HL-60 (cell line): ENCODE measurements at regions not wholly inside any gene's neighbourhood (a gene's known extent, or its start where the extent isn't known, plus 50 kb on each side); places are given as distances from the start of the nearest gene placed in this dataset.

Source experiments
- DNase-seq, 2 experiments: peaks; one replicate each; pipeline ENCODE4 v3.0.0-alpha.2; 2010 to 2020; ENCODE audit warnings: low read depth in 1 of 2, low spot score in 1 of 2
- H3K27ac ChIP-seq: fragments of 250-450 bp; sonication (Bioruptor Pico); replicated peaks from 2 replicates; pipeline ENCODE4 v1.5.1; 2020; ENCODE audit warnings: mild to moderate bottlenecking, moderate library complexity
- H3K27me3 ChIP-seq: fragments of 250-450 bp; sonication (Bioruptor Pico); 2 replicates; pipeline ENCODE4 v1.5.1; 2021; ENCODE audit warnings: mild to moderate bottlenecking, moderate library complexity; ENCODE audit not compliant: insufficient read depth, poor library complexity, severe bottlenecking
- H3K4me3 ChIP-seq: replicated peaks from 2 replicates; pipeline ENCODE4 v1.5.1; 2011; ENCODE audit warnings: mild to moderate bottlenecking, control low read depth, low read length; ENCODE audit not compliant: insufficient read depth
- GABPA ChIP-seq: IDR thresholded peaks from 2 replicates; pipeline ENCODE4 v1.6.1; 2012; ENCODE audit warnings: low read depth
- POLR2AphosphoS5 ChIP-seq: IDR thresholded peaks from 2 replicates; pipeline ENCODE4 v1.6.1; 2012; ENCODE audit warnings: low read depth
- SPI1 ChIP-seq: IDR thresholded peaks from 2 replicates; pipeline ENCODE4 v1.6.1; 2012; ENCODE audit warnings: low read depth, mild to moderate bottlenecking, borderline replicate concordance
- TF ChIP-seq, protein P1 (sequence below): IDR thresholded peaks from one replicate; pipeline ENCODE4 v1.5.1; 2011; ENCODE audit warnings: low read length, control low read depth, inconsistent platforms; ENCODE audit not compliant: insufficient read depth
- TF ChIP-seq, protein P2 (sequence below): IDR thresholded peaks from 2 replicates; pipeline ENCODE4 v1.6.1; 2012; ENCODE audit warnings: low read depth; ENCODE audit not compliant: insufficient replicate concordance

DNA sequence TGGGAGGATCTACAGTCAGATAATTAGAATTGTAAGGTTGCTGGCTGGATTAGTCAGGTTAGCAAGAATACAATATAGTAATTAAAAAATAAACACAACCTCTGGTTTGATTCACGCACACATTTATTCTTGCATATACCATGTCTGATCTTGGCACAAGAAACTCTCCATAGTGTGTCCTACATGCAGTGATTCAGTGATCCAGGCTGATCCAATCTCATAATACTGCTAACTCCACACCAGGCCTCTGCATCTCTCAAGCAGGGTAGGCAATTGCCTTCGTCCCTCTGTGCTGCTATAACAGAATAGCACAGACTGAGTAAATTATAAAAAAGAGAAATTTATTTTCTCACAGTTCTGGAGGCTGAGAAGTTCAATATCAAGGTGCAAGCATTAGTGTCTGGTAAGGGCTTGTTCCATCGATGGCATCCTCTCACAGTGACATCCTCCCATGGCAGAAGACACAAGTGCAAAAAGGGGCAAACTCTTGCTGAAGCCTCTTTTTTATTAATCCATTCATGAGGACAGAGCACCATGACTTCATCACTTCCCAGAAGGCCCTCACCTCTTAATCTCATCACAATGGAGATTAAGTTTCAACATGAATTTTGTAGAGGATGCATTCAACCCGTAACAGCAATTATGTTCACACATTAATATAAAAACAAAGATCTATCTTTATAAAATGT, 741.0 kb upstream of the NCAM2 start:
- no peak overlapping the region for H3K4me3 ChIP-seq
- no peak for DNase-seq
- H3K27me3 ChIP-seq, result no peaks in the 10 kb centered on the region
- no peak for TF ChIP-seq SPI1
- TF ChIP-seq, protein P1, sequence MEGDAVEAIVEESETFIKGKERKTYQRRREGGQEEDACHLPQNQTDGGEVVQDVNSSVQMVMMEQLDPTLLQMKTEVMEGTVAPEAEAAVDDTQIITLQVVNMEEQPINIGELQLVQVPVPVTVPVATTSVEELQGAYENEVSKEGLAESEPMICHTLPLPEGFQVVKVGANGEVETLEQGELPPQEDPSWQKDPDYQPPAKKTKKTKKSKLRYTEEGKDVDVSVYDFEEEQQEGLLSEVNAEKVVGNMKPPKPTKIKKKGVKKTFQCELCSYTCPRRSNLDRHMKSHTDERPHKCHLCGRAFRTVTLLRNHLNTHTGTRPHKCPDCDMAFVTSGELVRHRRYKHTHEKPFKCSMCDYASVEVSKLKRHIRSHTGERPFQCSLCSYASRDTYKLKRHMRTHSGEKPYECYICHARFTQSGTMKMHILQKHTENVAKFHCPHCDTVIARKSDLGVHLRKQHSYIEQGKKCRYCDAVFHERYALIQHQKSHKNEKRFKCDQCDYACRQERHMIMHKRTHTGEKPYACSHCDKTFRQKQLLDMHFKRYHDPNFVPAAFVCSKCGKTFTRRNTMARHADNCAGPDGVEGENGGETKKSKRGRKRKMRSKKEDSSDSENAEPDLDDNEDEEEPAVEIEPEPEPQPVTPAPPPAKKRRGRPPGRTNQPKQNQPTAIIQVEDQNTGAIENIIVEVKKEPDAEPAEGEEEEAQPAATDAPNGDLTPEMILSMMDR, result no peak
- no peak for TF ChIP-seq GABPA
- TF ChIP-seq, protein P2, sequence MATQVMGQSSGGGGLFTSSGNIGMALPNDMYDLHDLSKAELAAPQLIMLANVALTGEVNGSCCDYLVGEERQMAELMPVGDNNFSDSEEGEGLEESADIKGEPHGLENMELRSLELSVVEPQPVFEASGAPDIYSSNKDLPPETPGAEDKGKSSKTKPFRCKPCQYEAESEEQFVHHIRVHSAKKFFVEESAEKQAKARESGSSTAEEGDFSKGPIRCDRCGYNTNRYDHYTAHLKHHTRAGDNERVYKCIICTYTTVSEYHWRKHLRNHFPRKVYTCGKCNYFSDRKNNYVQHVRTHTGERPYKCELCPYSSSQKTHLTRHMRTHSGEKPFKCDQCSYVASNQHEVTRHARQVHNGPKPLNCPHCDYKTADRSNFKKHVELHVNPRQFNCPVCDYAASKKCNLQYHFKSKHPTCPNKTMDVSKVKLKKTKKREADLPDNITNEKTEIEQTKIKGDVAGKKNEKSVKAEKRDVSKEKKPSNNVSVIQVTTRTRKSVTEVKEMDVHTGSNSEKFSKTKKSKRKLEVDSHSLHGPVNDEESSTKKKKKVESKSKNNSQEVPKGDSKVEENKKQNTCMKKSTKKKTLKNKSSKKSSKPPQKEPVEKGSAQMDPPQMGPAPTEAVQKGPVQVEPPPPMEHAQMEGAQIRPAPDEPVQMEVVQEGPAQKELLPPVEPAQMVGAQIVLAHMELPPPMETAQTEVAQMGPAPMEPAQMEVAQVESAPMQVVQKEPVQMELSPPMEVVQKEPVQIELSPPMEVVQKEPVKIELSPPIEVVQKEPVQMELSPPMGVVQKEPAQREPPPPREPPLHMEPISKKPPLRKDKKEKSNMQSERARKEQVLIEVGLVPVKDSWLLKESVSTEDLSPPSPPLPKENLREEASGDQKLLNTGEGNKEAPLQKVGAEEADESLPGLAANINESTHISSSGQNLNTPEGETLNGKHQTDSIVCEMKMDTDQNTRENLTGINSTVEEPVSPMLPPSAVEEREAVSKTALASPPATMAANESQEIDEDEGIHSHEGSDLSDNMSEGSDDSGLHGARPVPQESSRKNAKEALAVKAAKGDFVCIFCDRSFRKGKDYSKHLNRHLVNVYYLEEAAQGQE, result no peak
- no peak for TF ChIP-seq POLR2AphosphoS5
- H3K27ac ChIP-seq, result no peak overlapping the region

DNA sequence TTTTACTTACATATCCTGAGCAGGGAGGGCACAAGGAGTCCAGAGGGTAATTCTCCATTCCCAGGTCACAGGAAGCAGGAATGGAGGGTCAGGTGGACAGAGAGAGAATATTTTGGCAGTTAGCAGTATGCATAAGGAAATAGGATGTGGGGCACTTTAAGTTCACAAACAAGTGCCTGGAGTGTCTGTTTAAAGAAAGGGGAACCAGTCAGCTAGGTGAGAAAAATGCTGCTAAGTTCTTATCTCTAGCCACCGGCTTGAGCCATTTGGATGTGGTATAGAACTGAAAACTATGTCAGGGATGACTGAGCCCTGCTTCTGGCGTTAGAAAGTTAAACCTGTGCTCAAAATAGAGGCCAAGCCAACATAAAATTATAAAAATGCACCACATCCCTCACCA, 739.7 kb upstream of the NCAM2 start:
- DNase-seq, result no peak
- TF ChIP-seq, protein P1, result no peak
- no peak for TF ChIP-seq SPI1
- no peak for TF ChIP-seq POLR2AphosphoS5
- TF ChIP-seq, protein P2, result no peak
- TF ChIP-seq GABPA, result no peak

DNA sequence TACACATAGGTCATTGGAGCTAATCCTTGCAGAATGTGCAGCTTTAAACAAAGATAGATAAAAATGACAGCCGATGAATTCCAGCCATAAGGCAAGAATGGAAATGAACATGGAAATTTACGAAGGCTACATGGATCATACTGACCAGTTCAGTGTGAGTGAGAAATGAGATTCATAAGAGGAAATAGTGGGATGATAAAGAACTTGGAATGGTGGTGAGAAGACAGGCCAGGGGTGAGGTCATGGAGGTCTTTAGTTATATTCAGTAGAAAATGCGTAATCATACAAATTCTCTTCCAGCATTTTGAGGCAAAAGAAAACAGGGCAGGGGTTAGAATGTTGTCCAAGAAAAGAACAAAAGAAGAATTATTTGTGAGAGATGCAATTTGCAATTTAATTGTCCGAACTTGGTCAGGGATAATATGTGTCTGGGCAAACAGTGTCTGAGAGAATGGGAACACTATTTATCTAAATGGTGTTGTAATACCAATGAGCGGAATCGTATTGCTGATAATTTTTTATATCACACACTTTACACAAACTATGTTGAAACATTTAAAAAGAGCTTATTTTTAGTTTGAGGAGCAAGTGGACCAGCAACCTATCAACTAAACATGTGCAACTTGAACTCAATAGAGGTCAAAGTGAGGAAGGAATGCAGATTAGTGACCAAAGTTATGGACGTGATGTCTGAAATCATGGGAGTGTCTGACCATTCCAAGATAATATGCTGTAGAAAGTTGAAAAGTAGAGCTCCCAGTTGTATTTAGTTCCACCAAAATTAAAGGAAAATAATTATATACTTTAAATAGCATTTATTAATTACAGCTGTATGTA, 739.0 kb upstream of the NCAM2 start:
- H3K27ac ChIP-seq, result no peak overlapping the region
- TF ChIP-seq POLR2AphosphoS5 (no peak), SPI1 (no peak), GABPA (no peak)
- TF ChIP-seq, protein P2, result no peak
- TF ChIP-seq, protein P1, result no peak
- no peak for DNase-seq
- no peak overlapping the region for H3K4me3 ChIP-seq
- no peaks in the 10 kb centered on the region for H3K27me3 ChIP-seq

More for the DNA sequence above, 739.7 kb upstream of the NCAM2 start:
- H3K27ac ChIP-seq, result no peak overlapping the region
- no peak overlapping the region for H3K4me3 ChIP-seq
- H3K27me3 ChIP-seq, result no peaks in the 10 kb centered on the region
